ENCODE measurements at regions not wholly inside any gene's neighbourhood (a gene's known extent, or its start where the extent isn't known, plus 50 kb on each side); places are given as distances from the start of the nearest gene placed in this dataset.

DNA sequence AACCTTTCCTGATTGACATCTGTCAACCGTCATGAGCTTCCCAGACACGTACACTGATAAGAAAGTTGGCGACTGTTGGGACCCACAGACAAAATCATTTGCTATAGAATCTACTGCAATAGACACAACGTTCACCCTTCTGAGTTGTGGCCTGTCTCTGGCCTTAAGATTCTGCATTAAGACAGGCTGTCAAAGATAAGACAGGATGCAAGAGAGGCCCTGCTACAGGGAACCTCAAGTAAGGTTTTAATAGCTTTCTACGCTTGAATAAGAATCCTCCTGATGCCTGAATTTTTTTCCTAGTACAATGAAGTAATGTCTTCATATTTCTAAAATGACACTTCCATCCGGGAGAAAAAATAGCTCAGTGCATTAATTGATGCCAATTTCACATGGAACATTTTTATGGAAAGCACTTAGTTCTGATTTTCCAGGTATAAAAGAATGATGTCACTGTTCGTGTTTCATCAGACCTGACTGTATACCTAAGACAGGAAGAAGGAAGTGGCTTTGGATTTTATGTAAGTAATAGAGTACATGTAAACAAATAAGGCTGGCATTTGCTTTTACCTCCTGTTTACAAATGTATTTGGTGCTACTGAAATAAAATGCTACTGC is 275.2 kb upstream of the GPC6 start:
- Histone ChIP-seq H3K18ac (ENCODE audit: low read length) (no peak overlapping the region), H3K4me3 (ENCODE audit: low read length in 2 of 2) (no peak overlapping the region), H3K4me2 (ENCODE audit: insufficient read depth, low read length, poor library complexity, severe bottlenecking) (no peak overlapping the region), H3K9ac (ENCODE audit: low read depth, low read length, poor library complexity) (no peak overlapping the region), H3K4me1 (ENCODE audit: control insufficient read depth in 2 of 2, insufficient read depth in 1 of 2, low read depth in 1 of 2, low read length in 2 of 2) (peaks cover 0 to 6% of the 10 kb centered on the region in 2 donors), H4K8ac (ENCODE audit: low read depth, low read length) (no peak overlapping the region), H2BK12ac (ENCODE audit: low read length) (no peak overlapping the region), H3K9me3 (replicated peaks in 1 of 2; ENCODE audit: control insufficient read depth in 2 of 2, insufficient read depth in 1 of 2, low read depth in 1 of 2, low read length in 2 of 2) (no peaks in the 10 kb centered on the region), H3K4ac (ENCODE audit: low read length) (no peak overlapping the region), H2AK5ac (ENCODE audit: low read depth, low read length) (no peak overlapping the region), H3K79me1 (ENCODE audit: low read depth, low read length) (no peaks in the 10 kb centered on the region), H3K23ac (ENCODE audit: low read depth, low read length, poor library complexity) (no peak overlapping the region), H2BK15ac (ENCODE audit: low read length) (no peak overlapping the region), H3K14ac (ENCODE audit: low read length) (no peak overlapping the region), H2BK5ac (ENCODE audit: low read length) (no peak overlapping the region), H4K91ac (ENCODE audit: low read depth, low read length, poor library complexity) (no peak overlapping the region), H3K27me3 (ENCODE audit: control insufficient read depth in 3 of 3, insufficient read depth in 3 of 3, low read depth in 1 of 3, low read length in 3 of 3) (no peaks in the 10 kb centered on the region), H2AFZ (ENCODE audit: low read length) (peak overlapping the region; percentile 26), H3K27ac (replicated peaks; ENCODE audit: low read length) (no peak overlapping the region), H3K36me3 (replicated peaks in 1 of 2; ENCODE audit: control insufficient read depth in 2 of 2, insufficient read depth in 2 of 2, low read length in 2 of 2) (no peaks in the 10 kb centered on the region), H2BK120ac (ENCODE audit: low read depth, low read length) (no peak overlapping the region)
- no CpG with 5 or more reads among the region's 7 CpGs for WGBS, 2 donors (ENCODE audit: extremely low coverage in 2 of 2, insufficient read length in 2 of 2, insufficient replicate concordance in 1 of 2)
- DNase-seq (ENCODE audit: low spot score), result no peak

- no CpG with 5 or more reads among the region's 4 CpGs for WGBS, 2 donors (ENCODE audit: extremely low coverage in 2 of 2, insufficient read length in 2 of 2, insufficient replicate concordance in 1 of 2)
- H3K4me3 ChIP-seq (ENCODE audit: low read length in 2 of 2), result no peak overlapping the region
- no peaks in the 10 kb centered on the region for H3K79me1 ChIP-seq (ENCODE audit: low read depth, low read length)
- H3K36me3 ChIP-seq (replicated peaks in 1 of 2; ENCODE audit: control insufficient read depth in 2 of 2, insufficient read depth in 2 of 2, low read length in 2 of 2), result no peaks in the 10 kb centered on the region
- H3K4ac ChIP-seq (ENCODE audit: low read length), result no peak overlapping the region
- H3K4me2 ChIP-seq (ENCODE audit: insufficient read depth, low read length, poor library complexity, severe bottlenecking), result no peak overlapping the region
- H2BK120ac ChIP-seq (ENCODE audit: low read depth, low read length), result no peak overlapping the region
- no peak overlapping the region for H3K9ac ChIP-seq (ENCODE audit: low read depth, low read length, poor library complexity)
- H3K4me1 ChIP-seq (ENCODE audit: control insufficient read depth in 2 of 2, insufficient read depth in 1 of 2, low read depth in 1 of 2, low read length in 2 of 2), result peaks cover 0 to 6% of the 10 kb centered on the region in 2 donors
- H3K14ac ChIP-seq (ENCODE audit: low read length), result no peak overlapping the region
- H2BK15ac ChIP-seq (ENCODE audit: low read length), result no peak overlapping the region
- H2AK5ac ChIP-seq (ENCODE audit: low read depth, low read length), result no peak overlapping the region
- H3K23ac ChIP-seq (ENCODE audit: low read depth, low read length, poor library complexity), result no peak overlapping the region
- H2BK12ac ChIP-seq (ENCODE audit: low read length), result no peak overlapping the region
- H4K91ac ChIP-seq (ENCODE audit: low read depth, low read length, poor library complexity), result no peak overlapping the region
- H3K9me3 ChIP-seq (replicated peaks in 1 of 2; ENCODE audit: control insufficient read depth in 2 of 2, insufficient read depth in 1 of 2, low read depth in 1 of 2, low read length in 2 of 2), result no peaks in the 10 kb centered on the region
- H2BK5ac ChIP-seq (ENCODE audit: low read length), result no peak overlapping the region
- no peaks in the 10 kb centered on the region for H3K27me3 ChIP-seq (ENCODE audit: control insufficient read depth in 3 of 3, insufficient read depth in 3 of 3, low read depth in 1 of 3, low read length in 3 of 3)
- DNase-seq (ENCODE audit: low spot score), result no peak
- no peak overlapping the region for H4K8ac ChIP-seq (ENCODE audit: low read depth, low read length)
- no peak overlapping the region for H3K27ac ChIP-seq (replicated peaks; ENCODE audit: low read length)
- H2AFZ ChIP-seq (ENCODE audit: low read length), result no peak overlapping the region
- H3K18ac ChIP-seq (ENCODE audit: low read length), result no peak overlapping the region
Measured at GRCh38 chr13:92952161-92952560, 274.4 kb upstream of the GPC6 start.

- WGBS, 2 donors (ENCODE audit: extremely low coverage in 2 of 2, insufficient read length in 2 of 2, insufficient replicate concordance in 1 of 2), result no CpG with 5 or more reads among the region's 5 CpGs
- no peak overlapping the region for H4K91ac ChIP-seq (ENCODE audit: low read depth, low read length, poor library complexity)
- no peaks in the 10 kb centered on the region for H3K4me1 ChIP-seq (ENCODE audit: control insufficient read depth in 2 of 2, insufficient read depth in 1 of 2, low read depth in 1 of 2, low read length in 2 of 2)
Measured at GRCh38 chr13:92954746-92955145, 271.9 kb upstream of the GPC6 start.

DNA sequence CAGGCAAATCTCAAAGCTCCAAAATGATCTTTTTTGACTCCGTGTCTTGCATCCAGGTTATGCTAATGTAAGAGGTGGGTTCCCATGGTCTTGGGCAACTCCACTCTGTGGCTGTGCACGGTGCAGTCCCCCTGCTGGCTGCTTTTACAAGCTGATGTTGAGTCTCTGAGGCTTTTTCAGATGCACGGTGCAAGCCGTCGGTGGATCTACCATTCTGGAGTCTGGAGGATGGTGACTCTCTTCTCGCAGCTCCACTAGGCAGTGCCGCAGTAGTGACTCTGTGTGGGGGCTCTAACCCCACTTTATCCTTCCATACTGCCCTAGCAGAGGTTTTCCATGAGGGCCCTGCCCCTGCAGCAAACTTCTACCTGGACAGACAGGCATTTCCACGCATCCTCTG is 266.8 kb upstream of the GPC6 start:
- whole genome bisulfite sequencing, 2 donors (ENCODE audit: extremely low coverage in 2 of 2, insufficient read length in 2 of 2, insufficient replicate concordance in 1 of 2), result no CpG with 5 or more reads among the region's 8 CpGs
- no peak overlapping the region for H2BK15ac ChIP-seq (ENCODE audit: low read length)
- no peak overlapping the region for H3K9ac ChIP-seq (ENCODE audit: low read depth, low read length, poor library complexity)
- H2BK5ac ChIP-seq (ENCODE audit: low read length), result no peak overlapping the region
- no peaks in the 10 kb centered on the region for H3K36me3 ChIP-seq (replicated peaks in 1 of 2; ENCODE audit: control insufficient read depth in 2 of 2, insufficient read depth in 2 of 2, low read length in 2 of 2)
- no peak overlapping the region for H3K23ac ChIP-seq (ENCODE audit: low read depth, low read length, poor library complexity)
- no peak overlapping the region for H3K14ac ChIP-seq (ENCODE audit: low read length)
- no peak overlapping the region for H3K27ac ChIP-seq (replicated peaks; ENCODE audit: low read length)
- H3K27me3 ChIP-seq (ENCODE audit: control insufficient read depth in 3 of 3, insufficient read depth in 3 of 3, low read depth in 1 of 3, low read length in 3 of 3), result no peaks in the 10 kb centered on the region
- no peak overlapping the region for H3K4me2 ChIP-seq (ENCODE audit: insufficient read depth, low read length, poor library complexity, severe bottlenecking)
- H3K4ac ChIP-seq (ENCODE audit: low read length), result no peak overlapping the region
- no peak overlapping the region for H4K91ac ChIP-seq (ENCODE audit: low read depth, low read length, poor library complexity)
- no peak overlapping the region for H4K8ac ChIP-seq (ENCODE audit: low read depth, low read length)
- DNase-seq (ENCODE audit: low spot score), result no peak
- H2BK120ac ChIP-seq (ENCODE audit: low read depth, low read length), result no peak overlapping the region
- H3K18ac ChIP-seq (ENCODE audit: low read length), result no peak overlapping the region
- no peak overlapping the region for H2BK12ac ChIP-seq (ENCODE audit: low read length)
- H3K9me3 ChIP-seq (replicated peaks in 1 of 2; ENCODE audit: control insufficient read depth in 2 of 2, insufficient read depth in 1 of 2, low read depth in 1 of 2, low read length in 2 of 2), result peaks cover 0 to 1% of the 10 kb centered on the region in 2 donors
- no peak overlapping the region for H3K4me3 ChIP-seq (ENCODE audit: low read length in 2 of 2)
- H2AFZ ChIP-seq (ENCODE audit: low read length), result no peak overlapping the region
- H2AK5ac ChIP-seq (ENCODE audit: low read depth, low read length), result no peak overlapping the region
- no peaks in the 10 kb centered on the region for H3K79me1 ChIP-seq (ENCODE audit: low read depth, low read length)
- no peaks in the 10 kb centered on the region for H3K4me1 ChIP-seq (ENCODE audit: control insufficient read depth in 2 of 2, insufficient read depth in 1 of 2, low read depth in 1 of 2, low read length in 2 of 2)

More at GRCh38 chr13:92954746-92955145, 271.9 kb upstream of the GPC6 start:
- no peak overlapping the region for H2BK12ac ChIP-seq (ENCODE audit: low read length)
- H3K18ac ChIP-seq (ENCODE audit: low read length), result no peak overlapping the region
- DNase-seq (ENCODE audit: low spot score), result no peak
- no peak overlapping the region for H4K8ac ChIP-seq (ENCODE audit: low read depth, low read length)
- no peaks in the 10 kb centered on the region for H3K27me3 ChIP-seq (ENCODE audit: control insufficient read depth in 3 of 3, insufficient read depth in 3 of 3, low read depth in 1 of 3, low read length in 3 of 3)
- no peak overlapping the region for H2BK15ac ChIP-seq (ENCODE audit: low read length)
- H2AFZ ChIP-seq (ENCODE audit: low read length), result no peak overlapping the region
- no peaks in the 10 kb centered on the region for H3K9me3 ChIP-seq (replicated peaks in 1 of 2; ENCODE audit: control insufficient read depth in 2 of 2, insufficient read depth in 1 of 2, low read depth in 1 of 2, low read length in 2 of 2)
- H3K36me3 ChIP-seq (replicated peaks in 1 of 2; ENCODE audit: control insufficient read depth in 2 of 2, insufficient read depth in 2 of 2, low read length in 2 of 2), result no peaks in the 10 kb centered on the region
- no peak overlapping the region for H3K4ac ChIP-seq (ENCODE audit: low read length)
- no peak overlapping the region for H2BK120ac ChIP-seq (ENCODE audit: low read depth, low read length)
- H3K4me3 ChIP-seq (ENCODE audit: low read length in 2 of 2), result no peak overlapping the region
- H2BK5ac ChIP-seq (ENCODE audit: low read length), result no peak overlapping the region
- H3K23ac ChIP-seq (ENCODE audit: low read depth, low read length, poor library complexity), result no peak overlapping the region
- H3K79me1 ChIP-seq (ENCODE audit: low read depth, low read length), result no peaks in the 10 kb centered on the region
- no peak overlapping the region for H3K27ac ChIP-seq (replicated peaks; ENCODE audit: low read length)
- no peak overlapping the region for H3K14ac ChIP-seq (ENCODE audit: low read length)
- H2AK5ac ChIP-seq (ENCODE audit: low read depth, low read length), result no peak overlapping the region
- no peak overlapping the region for H3K9ac ChIP-seq (ENCODE audit: low read depth, low read length, poor library complexity)
- H3K4me2 ChIP-seq (ENCODE audit: insufficient read depth, low read length, poor library complexity, severe bottlenecking), result no peak overlapping the region

Measured in neuronal stem cell (in vitro differentiated cells).